ENCODE measurements at regions not wholly inside any gene's neighbourhood (a gene's known extent, or its start where the extent isn't known, plus 50 kb on each side); places are given as distances from the start of the nearest gene placed in this dataset.
A peak's percentile ranks its signal among the peaks of the same experiment; 100 is the strongest.

- TF ChIP-seq CTCF (IDR thresholded peaks at IDR 0.05; ENCODE audit: unreplicated experiment): no peak
- ChIA-PET POLR2A (interaction anchor here (0.6 to 3.2 kb wide), 25 partner anchors 10 to 471 kb away, joined by 3 to 30 read pairs (median 4); no protein-coding TSS in a partner anchor), CTCF (interaction anchor here (0.6 to 1.6 kb wide), 8 partner anchors 8 to 494 kb away, joined by 3 to 5 read pairs (median 4); no protein-coding TSS in a partner anchor)
- Mint-ChIP-seq H3K27ac (ENCODE audit: low read depth, unreplicated experiment) (peak overlapping the region; percentile 96), H3K4me3 (ENCODE audit: unreplicated experiment) (peak overlapping the region; percentile 67), H3K36me3 (ENCODE audit: insufficient read depth, unreplicated experiment) (no peaks in the 10 kb centered on the region), H3K9me3 (ENCODE audit: unreplicated experiment) (no peaks in the 10 kb centered on the region), H3K27me3 (ENCODE audit: insufficient read depth, unreplicated experiment) (no peaks in the 10 kb centered on the region), H3K4me1 (ENCODE audit: insufficient read depth, unreplicated experiment) (peaks cover 39% of the 10 kb centered on the region)
- DNase-seq (ENCODE audit: unreplicated experiment): peak; percentile 98
- BruUV-seq (replicated peaks): no TSS peak
- intact Hi-C loops (cut with micrococcal nuclease): loop anchor here (1.0 to 5.0 kb wide), 3 partner anchors 16 to 369 kb away; partner anchors contain the start of gene IRF2BP2
Measured at GRCh38 chr1:234980645-234981396, 147.8 kb downstream of the TOMM20 start.

GRCh38 chr1:234980291-234980644 lies 148.4 kb downstream of the TOMM20 start:
- Mint-ChIP-seq H3K27me3 (ENCODE audit: insufficient read depth, unreplicated experiment) (no peaks in the 10 kb centered on the region), H3K4me3 (ENCODE audit: unreplicated experiment) (peak overlapping the region; percentile 67)

GRCh38 chr1:234979296-234980279 lies 149.0 kb downstream of the TOMM20 start:
- H3K27ac Mint-ChIP-seq (ENCODE audit: low read depth, unreplicated experiment): peak overlapping the region; percentile 96
- intact Hi-C loops (cut with micrococcal nuclease): loop anchor here (5.0 kb wide), 2 partner anchors 52 to 367 kb away; partner anchors contain the start of gene IRF2BP2
- H3K27me3 Mint-ChIP-seq (ENCODE audit: insufficient read depth, unreplicated experiment): no peaks in the 10 kb centered on the region
- H3K4me3 Mint-ChIP-seq (ENCODE audit: unreplicated experiment): no peak overlapping the region
- no TSS peak for BruUV-seq (replicated peaks)
- ChIA-PET CTCF (interaction anchor here (0.9 to 1.6 kb wide), 6 partner anchors 9 to 654 kb away, joined by 3 to 5 read pairs (median 4); no protein-coding TSS in a partner anchor), POLR2A (interaction anchor here (0.8 to 3.2 kb wide), 24 partner anchors 9 to 485 kb away, joined by 3 to 30 read pairs (median 4); no protein-coding TSS in a partner anchor)
- peaks cover 51% of the 10 kb centered on the region for H3K4me1 Mint-ChIP-seq (ENCODE audit: insufficient read depth, unreplicated experiment)
- H3K9me3 Mint-ChIP-seq (ENCODE audit: unreplicated experiment): no peaks in the 10 kb centered on the region
- DNase-seq (ENCODE audit: unreplicated experiment): no peak
- no peak for TF ChIP-seq CTCF (IDR thresholded peaks at IDR 0.05; ENCODE audit: unreplicated experiment)
- no peaks in the 10 kb centered on the region for H3K36me3 Mint-ChIP-seq (ENCODE audit: insufficient read depth, unreplicated experiment)

More at GRCh38 chr1:234980291-234980644, 148.4 kb downstream of the TOMM20 start:
- BruUV-seq (replicated peaks): TSS peak; percentile 66
- CTCF ChIA-PET: interaction anchor here (0.7 to 1.6 kb wide), 8 partner anchors 9 to 494 kb away, joined by 3 to 5 read pairs (median 4); no protein-coding TSS in a partner anchor
- no peak for TF ChIP-seq CTCF (IDR thresholded peaks at IDR 0.05; ENCODE audit: unreplicated experiment)
- intact Hi-C loops (cut with micrococcal nuclease): loop anchor here (5.0 kb wide), 2 partner anchors 53 to 368 kb away; partner anchors contain the start of gene IRF2BP2
- POLR2A ChIA-PET: interaction anchor here (0.8 to 3.2 kb wide), 21 partner anchors 9 to 470 kb away, joined by 3 to 30 read pairs (median 5); no protein-coding TSS in a partner anchor
- Mint-ChIP-seq H3K4me1 (ENCODE audit: insufficient read depth, unreplicated experiment) (peaks cover 45% of the 10 kb centered on the region), H3K9me3 (ENCODE audit: unreplicated experiment) (no peaks in the 10 kb centered on the region), H3K27ac (ENCODE audit: low read depth, unreplicated experiment) (peak overlapping the region; percentile 96), H3K36me3 (ENCODE audit: insufficient read depth, unreplicated experiment) (no peaks in the 10 kb centered on the region)
- no peak for DNase-seq (ENCODE audit: unreplicated experiment)
